Activated CD4-positive, alpha-beta T cell treated with anti-CD3 and anti-CD28 coated beads, Interleukin-2, amount 10 ng/mL, durations not matched to agents 24 days and 14 days (primary cell): ENCODE measurements at regions not wholly inside any gene's neighbourhood (a gene's known extent, or its start where the extent isn't known, plus 50 kb on each side); places are given as distances from the start of the nearest gene placed in this dataset.

Source experiments
- DNase-seq: peaks from one replicate; pipeline ENCODE4 v3.0.0; 2022
- H3K27ac Mint-ChIP-seq: one replicate; pipeline ENCODE4 v1.8.0; 2022; ENCODE audit warnings: mild to moderate bottlenecking, mixed read lengths
- H3K27me3 Mint-ChIP-seq: one replicate; pipeline ENCODE4 v1.8.0; 2022; ENCODE audit warnings: mixed read lengths
- H3K36me3 Mint-ChIP-seq: one replicate; pipeline ENCODE4 v1.8.0; 2022; ENCODE audit warnings: low read depth, mild to moderate bottlenecking, mixed read lengths
- H3K4me1 Mint-ChIP-seq: one replicate; pipeline ENCODE4 v1.8.0; 2021; ENCODE audit warnings: mixed read lengths
- H3K4me3 Mint-ChIP-seq: one replicate; pipeline ENCODE4 v1.8.0; 2022; ENCODE audit warnings: mild to moderate bottlenecking, moderate library complexity, mixed read lengths
- H3K9me3 Mint-ChIP-seq: one replicate; pipeline ENCODE4 v1.8.0; 2021; ENCODE audit warnings: mixed read lengths
- intact Hi-C: fragments of 100-400 bp; cut with micrococcal nuclease; formaldehyde crosslinking; loops from one replicate; pipeline ENCODE4 v1.15.1; 2023

- DNase-seq, result no peak
- no peaks in the 10 kb centered on the region for H3K36me3 Mint-ChIP-seq
- H3K4me3 Mint-ChIP-seq, result no peak overlapping the region
- H3K27me3 Mint-ChIP-seq, result no peaks in the 10 kb centered on the region
- H3K4me1 Mint-ChIP-seq, result no peaks in the 10 kb centered on the region
- no peak overlapping the region for H3K27ac Mint-ChIP-seq
- H3K9me3 Mint-ChIP-seq, result no peaks in the 10 kb centered on the region
- intact Hi-C loops, result no loop called here
Observed at GRCh38 chr18:45276878-45277277, 338.4 kb upstream of the SLC14A2 start.

DNA sequence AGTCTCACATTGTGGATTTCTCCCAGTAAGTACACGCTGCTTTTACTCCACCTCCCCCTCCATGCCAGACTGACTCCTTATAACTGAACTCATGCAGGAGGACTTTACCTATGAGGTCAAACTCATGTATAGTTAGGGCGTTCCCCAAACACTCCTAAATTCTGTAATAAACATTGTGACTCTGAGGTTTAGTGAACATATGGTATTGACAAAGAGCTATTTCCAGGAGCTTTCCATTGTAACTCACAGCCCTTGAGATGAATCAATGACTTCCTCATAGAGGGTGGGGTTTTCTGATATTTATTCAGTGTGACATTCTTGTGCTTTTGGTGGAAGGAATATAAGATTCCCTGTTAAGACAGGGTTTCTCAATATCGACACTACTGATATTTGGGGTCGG is 337.4 kb upstream of the SLC14A2 start:
- no peak overlapping the region for H3K4me3 Mint-ChIP-seq
- H3K9me3 Mint-ChIP-seq, result no peaks in the 10 kb centered on the region
- DNase-seq, result no peak
- H3K4me1 Mint-ChIP-seq, result no peaks in the 10 kb centered on the region
- intact Hi-C loops, result no loop called here
- no peak overlapping the region for H3K27ac Mint-ChIP-seq
- H3K36me3 Mint-ChIP-seq, result no peaks in the 10 kb centered on the region
- H3K27me3 Mint-ChIP-seq, result no peaks in the 10 kb centered on the region

DNA sequence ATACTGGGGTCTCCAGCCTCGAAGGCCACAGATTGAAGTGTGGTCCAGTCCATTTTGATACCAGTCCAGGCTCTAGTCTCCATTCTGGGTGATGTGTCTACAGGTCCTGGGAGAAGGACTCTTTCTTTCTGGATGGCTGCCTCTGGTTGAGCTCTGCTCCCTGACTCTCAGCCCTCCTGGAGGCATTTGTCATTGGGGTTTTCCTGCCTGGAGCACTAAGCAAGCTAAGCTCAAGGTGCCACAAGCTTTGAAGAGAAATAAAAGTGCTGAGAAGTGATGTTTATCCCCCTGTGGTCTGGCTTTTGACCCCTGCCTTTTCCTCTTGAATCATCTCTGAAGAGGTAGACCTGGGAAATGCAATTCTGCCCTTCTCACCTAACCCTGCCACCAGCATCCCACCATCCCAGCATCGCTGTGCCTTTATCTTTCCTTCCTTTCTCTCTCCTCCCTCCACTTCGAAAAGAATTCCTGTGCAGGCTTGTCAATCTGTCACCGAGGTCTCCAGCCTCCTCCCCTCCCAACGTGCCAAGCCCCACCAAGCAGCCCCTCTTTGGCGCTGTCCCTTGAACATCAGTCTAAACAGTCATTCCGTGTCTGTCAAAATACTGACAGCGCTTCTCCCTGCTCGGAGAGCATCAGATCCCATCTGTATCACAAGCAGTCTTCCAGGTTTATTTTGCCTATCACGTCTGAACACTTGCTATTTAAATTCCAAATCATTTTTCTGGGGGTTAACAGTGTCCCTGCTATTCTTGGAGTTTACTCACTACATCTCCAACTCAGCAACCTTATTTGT is 334.6 kb upstream of the SLC14A2 start:
- no peaks in the 10 kb centered on the region for H3K9me3 Mint-ChIP-seq
- H3K36me3 Mint-ChIP-seq, result no peaks in the 10 kb centered on the region
- H3K4me3 Mint-ChIP-seq, result no peak overlapping the region
- no peaks in the 10 kb centered on the region for H3K4me1 Mint-ChIP-seq
- intact Hi-C loops, result no loop called here
- DNase-seq, result no peak
- no peaks in the 10 kb centered on the region for H3K27me3 Mint-ChIP-seq
- no peak overlapping the region for H3K27ac Mint-ChIP-seq

DNA sequence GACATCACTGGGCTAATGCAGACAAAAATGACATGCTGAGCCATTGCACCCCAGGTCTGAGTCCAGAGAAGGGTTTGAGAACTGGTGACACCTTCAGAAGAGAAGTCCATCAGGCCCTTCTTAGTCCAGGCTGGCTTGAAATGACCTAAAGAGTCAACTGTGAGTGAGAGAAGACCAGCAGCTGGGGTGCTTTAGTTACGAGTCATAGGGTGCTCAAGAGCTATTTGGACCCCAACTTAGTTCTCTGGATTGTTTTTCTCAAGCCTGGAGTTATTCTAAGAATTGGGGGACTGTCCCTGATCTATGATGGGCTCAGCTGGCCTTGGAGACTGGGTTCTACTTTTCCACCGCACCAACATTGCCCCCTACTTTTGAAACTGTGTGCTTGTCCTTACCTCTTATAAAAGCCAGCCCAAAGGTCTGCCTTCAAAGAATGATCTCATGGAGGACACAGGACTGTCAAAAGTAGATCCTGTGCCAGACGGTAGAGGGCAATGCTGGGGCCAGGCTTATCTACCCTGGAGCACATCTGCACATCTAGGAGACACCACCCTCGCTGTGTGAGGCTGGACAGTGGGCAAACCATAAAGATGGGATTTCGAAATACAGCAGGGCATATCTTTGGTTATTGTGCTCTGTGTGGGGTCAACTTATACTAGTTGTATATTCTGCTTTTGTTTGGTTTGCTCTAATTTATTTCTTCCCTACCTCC is 333.0 kb upstream of the SLC14A2 start:
- Mint-ChIP-seq H3K27me3 (no peaks in the 10 kb centered on the region), H3K4me1 (no peaks in the 10 kb centered on the region), H3K9me3 (no peaks in the 10 kb centered on the region), H3K4me3 (no peak overlapping the region), H3K27ac (no peak overlapping the region), H3K36me3 (no peaks in the 10 kb centered on the region)
- no peak for DNase-seq
- intact Hi-C loops, result no loop called here

DNA sequence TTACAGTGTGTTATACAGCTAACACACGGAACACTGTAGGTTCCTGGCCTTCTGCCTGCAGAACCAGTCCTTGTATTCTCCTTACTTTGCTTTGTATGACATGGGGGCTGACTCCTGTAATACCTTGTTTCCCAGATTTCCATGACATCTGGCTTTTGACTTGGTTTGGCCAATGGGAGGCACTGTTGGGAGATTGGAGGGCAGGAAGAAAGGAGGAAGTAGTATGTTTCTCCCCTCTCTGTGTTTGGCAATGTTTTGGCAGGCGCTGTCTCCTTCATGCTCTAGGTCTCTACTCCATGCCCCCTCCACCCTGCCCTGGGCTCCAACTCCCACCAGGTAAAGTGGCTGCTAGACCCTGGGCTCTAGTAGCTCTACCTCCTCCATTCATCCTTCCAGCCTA is 331.1 kb upstream of the SLC14A2 start:
- no peaks in the 10 kb centered on the region for H3K4me1 Mint-ChIP-seq
- H3K4me3 Mint-ChIP-seq, result no peak overlapping the region
- no peaks in the 10 kb centered on the region for H3K27me3 Mint-ChIP-seq
- no peaks in the 10 kb centered on the region for H3K36me3 Mint-ChIP-seq
- H3K27ac Mint-ChIP-seq, result no peak overlapping the region
- no peak for DNase-seq
- H3K9me3 Mint-ChIP-seq, result no peaks in the 10 kb centered on the region
- intact Hi-C loops, result no loop called here

- no peaks in the 10 kb centered on the region for H3K9me3 Mint-ChIP-seq
- no peaks in the 10 kb centered on the region for H3K27me3 Mint-ChIP-seq
- no peaks in the 10 kb centered on the region for H3K4me1 Mint-ChIP-seq
- no peaks in the 10 kb centered on the region for H3K36me3 Mint-ChIP-seq
- no peak overlapping the region for H3K27ac Mint-ChIP-seq
- no peak for DNase-seq
- intact Hi-C loops, result no loop called here
- H3K4me3 Mint-ChIP-seq, result no peak overlapping the region
Observed at GRCh38 chr18:45284851-45285250, 330.4 kb upstream of the SLC14A2 start.

DNA sequence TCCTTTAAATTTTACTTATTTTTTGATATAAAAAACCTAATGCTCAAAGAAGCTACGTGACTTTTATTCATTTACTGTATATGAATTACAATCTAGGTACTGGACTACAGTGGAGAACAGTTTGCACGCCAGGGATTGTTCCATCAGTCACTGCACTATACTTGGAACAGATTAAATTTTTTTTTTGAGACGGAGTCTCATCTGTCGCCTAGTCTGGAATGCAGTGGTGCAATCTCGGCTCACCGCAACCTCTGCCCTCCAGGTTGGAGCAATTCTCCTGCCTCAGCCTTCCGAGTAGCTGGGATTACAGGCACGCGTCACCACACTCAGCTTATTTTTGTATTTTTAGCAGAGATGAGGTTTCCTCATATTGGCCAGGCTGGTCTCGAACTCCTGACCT is 330.0 kb upstream of the SLC14A2 start:
- H3K4me1 Mint-ChIP-seq, result no peaks in the 10 kb centered on the region
- H3K27ac Mint-ChIP-seq, result no peak overlapping the region
- no peak overlapping the region for H3K4me3 Mint-ChIP-seq
- intact Hi-C loops, result no loop called here
- H3K36me3 Mint-ChIP-seq, result no peaks in the 10 kb centered on the region
- no peaks in the 10 kb centered on the region for H3K27me3 Mint-ChIP-seq
- no peaks in the 10 kb centered on the region for H3K9me3 Mint-ChIP-seq
- DNase-seq, result no peak

DNA sequence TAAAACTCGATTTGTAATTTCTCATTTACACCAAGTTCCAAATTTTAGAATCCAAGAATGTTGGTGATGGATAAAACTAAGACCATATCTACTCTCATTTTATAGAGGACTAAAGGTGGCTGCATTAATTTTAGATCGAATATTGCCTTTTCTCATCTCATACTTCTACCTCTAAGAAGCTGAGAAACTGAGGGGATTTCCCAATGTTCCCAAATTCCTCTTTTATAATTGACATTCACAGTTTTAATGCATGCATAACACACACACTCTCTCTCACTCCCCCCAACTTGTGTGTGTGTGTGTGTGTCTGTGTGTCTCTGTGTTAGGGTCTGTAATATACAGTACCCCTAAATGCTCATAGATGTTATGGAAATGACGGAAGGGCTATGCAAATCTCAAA is 328.8 kb upstream of the SLC14A2 start:
- Mint-ChIP-seq H3K9me3 (no peaks in the 10 kb centered on the region), H3K4me3 (no peak overlapping the region), H3K27me3 (no peaks in the 10 kb centered on the region), H3K27ac (no peak overlapping the region), H3K4me1 (no peaks in the 10 kb centered on the region), H3K36me3 (no peaks in the 10 kb centered on the region)
- no peak for DNase-seq
- intact Hi-C loops, result no loop called here

DNA sequence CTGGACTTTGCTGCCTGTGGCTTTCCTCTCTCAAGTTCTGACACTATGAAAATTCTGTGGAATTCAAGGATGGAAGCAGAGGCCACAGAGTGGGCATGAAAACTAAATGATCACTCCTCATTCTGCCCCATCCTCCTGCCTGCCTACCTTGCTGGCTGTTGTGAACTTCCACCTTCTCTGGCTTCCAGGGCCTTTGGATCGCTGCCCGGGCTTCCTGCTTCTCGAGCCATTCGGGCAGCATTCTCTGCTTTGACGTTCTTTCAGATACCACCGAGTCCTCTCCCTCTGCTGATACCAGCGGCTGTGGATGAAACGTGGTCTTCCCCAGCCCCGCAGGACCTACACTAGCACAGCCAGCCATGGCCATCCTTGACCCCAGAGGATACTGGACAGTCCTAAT is 327.7 kb upstream of the SLC14A2 start:
- no peak overlapping the region for H3K27ac Mint-ChIP-seq
- no peaks in the 10 kb centered on the region for H3K27me3 Mint-ChIP-seq
- H3K9me3 Mint-ChIP-seq, result no peaks in the 10 kb centered on the region
- no peaks in the 10 kb centered on the region for H3K36me3 Mint-ChIP-seq
- no peak for DNase-seq
- H3K4me1 Mint-ChIP-seq, result no peaks in the 10 kb centered on the region
- H3K4me3 Mint-ChIP-seq, result no peak overlapping the region
- intact Hi-C loops, result no loop called here

GRCh38 chr18:45290364-45290763 is 324.9 kb upstream of the SLC14A2 start:
- Mint-ChIP-seq H3K4me1 (no peaks in the 10 kb centered on the region), H3K9me3 (no peaks in the 10 kb centered on the region), H3K27ac (no peak overlapping the region), H3K4me3 (no peak overlapping the region), H3K27me3 (no peaks in the 10 kb centered on the region), H3K36me3 (no peaks in the 10 kb centered on the region)
- intact Hi-C loops, result no loop called here
- DNase-seq, result no peak

GRCh38 chr18:45291621-45292615 is 323.4 kb upstream of the SLC14A2 start:
- no peaks in the 10 kb centered on the region for H3K4me1 Mint-ChIP-seq
- H3K27me3 Mint-ChIP-seq, result no peaks in the 10 kb centered on the region
- H3K4me3 Mint-ChIP-seq, result no peak overlapping the region
- DNase-seq, result no peak
- intact Hi-C loops, result no loop called here
- H3K36me3 Mint-ChIP-seq, result no peaks in the 10 kb centered on the region
- H3K9me3 Mint-ChIP-seq, result no peaks in the 10 kb centered on the region
- no peak overlapping the region for H3K27ac Mint-ChIP-seq

DNA sequence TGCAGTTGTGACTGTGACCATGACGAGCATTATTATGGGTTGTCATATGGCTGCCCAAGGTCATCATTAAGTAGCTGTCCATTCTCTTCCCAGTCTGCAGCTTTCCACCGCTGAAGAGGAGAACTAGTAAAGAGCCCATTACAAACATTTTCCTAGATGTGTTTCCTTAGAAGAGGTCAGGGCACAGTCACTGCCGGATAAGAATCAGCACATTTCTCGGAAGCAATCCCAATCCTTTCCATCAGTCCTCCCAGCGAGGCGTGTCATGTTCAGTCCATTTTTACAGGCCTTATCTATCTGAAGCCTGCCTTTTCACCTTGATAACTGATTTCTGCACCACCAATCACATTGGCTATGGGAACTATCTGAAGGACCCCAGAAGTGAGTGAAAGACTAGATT is 319.9 kb upstream of the SLC14A2 start:
- Mint-ChIP-seq H3K4me1 (no peaks in the 10 kb centered on the region), H3K9me3 (no peaks in the 10 kb centered on the region), H3K27ac (no peak overlapping the region), H3K4me3 (no peak overlapping the region), H3K36me3 (no peaks in the 10 kb centered on the region), H3K27me3 (no peaks in the 10 kb centered on the region)
- intact Hi-C loops, result no loop called here
- DNase-seq, result no peak

GRCh38 chr18:45298986-45299385 is 316.3 kb upstream of the SLC14A2 start:
- Mint-ChIP-seq H3K36me3 (no peaks in the 10 kb centered on the region), H3K9me3 (no peaks in the 10 kb centered on the region), H3K27ac (no peak overlapping the region), H3K4me1 (no peaks in the 10 kb centered on the region), H3K27me3 (no peaks in the 10 kb centered on the region), H3K4me3 (no peak overlapping the region)
- intact Hi-C loops, result no loop called here
- DNase-seq, result no peak

- DNase-seq, result no peak
- intact Hi-C loops, result no loop called here
- Mint-ChIP-seq H3K4me1 (no peaks in the 10 kb centered on the region), H3K4me3 (no peak overlapping the region), H3K27ac (no peak overlapping the region), H3K27me3 (no peaks in the 10 kb centered on the region), H3K36me3 (no peaks in the 10 kb centered on the region), H3K9me3 (no peaks in the 10 kb centered on the region)
Observed at GRCh38 chr18:45303026-45303425, 312.2 kb upstream of the SLC14A2 start.
